Endothelial cell (in vitro differentiated cells): ENCODE measurements at regions not wholly inside any gene's neighbourhood (a gene's known extent, or its start where the extent isn't known, plus 50 kb on each side); places are given as distances from the start of the nearest gene placed in this dataset.

ENCODE experiments used
- DNase-seq: peaks from one replicate; pipeline ENCODE4 v3.0.0; 2021; ENCODE audit warnings: low spot score
- H3K27ac Mint-ChIP-seq: one replicate; pipeline ENCODE4 v1.8.0; 2021; ENCODE audit warnings: mixed read lengths, inconsistent platforms; ENCODE audit not compliant: unreplicated experiment
- H3K27me3 Mint-ChIP-seq: one replicate; pipeline ENCODE4 v1.8.0; 2021; ENCODE audit warnings: mild to moderate bottlenecking, moderate library complexity, mixed read lengths, inconsistent platforms; ENCODE audit not compliant: unreplicated experiment
- H3K36me3 Mint-ChIP-seq: one replicate; pipeline ENCODE4 v1.8.0; 2021; ENCODE audit warnings: mild to moderate bottlenecking, low read depth, mixed read lengths, inconsistent platforms; ENCODE audit not compliant: unreplicated experiment
- H3K4me1 Mint-ChIP-seq: one replicate; pipeline ENCODE4 v1.8.0; 2021; ENCODE audit warnings: mild to moderate bottlenecking, mixed read lengths, inconsistent platforms; ENCODE audit not compliant: unreplicated experiment
- H3K4me3 Mint-ChIP-seq: one replicate; pipeline ENCODE4 v1.8.0; 2021; ENCODE audit warnings: mild to moderate bottlenecking, mixed read lengths, inconsistent platforms; ENCODE audit not compliant: unreplicated experiment
- H3K9me3 Mint-ChIP-seq: one replicate; pipeline ENCODE4 v1.8.0; 2021; ENCODE audit warnings: mixed read lengths, inconsistent platforms; ENCODE audit not compliant: unreplicated experiment
- TF ChIP-seq, protein P1 (sequence below): fragments of 200-600 bp; sonication (generic); IDR thresholded peaks from one replicate; pipeline ENCODE4 v1.5.0; 2021; ENCODE audit warnings: antibody characterized with exemption; ENCODE audit not compliant: unreplicated experiment

- H3K4me3 Mint-ChIP-seq: no peak overlapping the region
- TF ChIP-seq, protein P1, sequence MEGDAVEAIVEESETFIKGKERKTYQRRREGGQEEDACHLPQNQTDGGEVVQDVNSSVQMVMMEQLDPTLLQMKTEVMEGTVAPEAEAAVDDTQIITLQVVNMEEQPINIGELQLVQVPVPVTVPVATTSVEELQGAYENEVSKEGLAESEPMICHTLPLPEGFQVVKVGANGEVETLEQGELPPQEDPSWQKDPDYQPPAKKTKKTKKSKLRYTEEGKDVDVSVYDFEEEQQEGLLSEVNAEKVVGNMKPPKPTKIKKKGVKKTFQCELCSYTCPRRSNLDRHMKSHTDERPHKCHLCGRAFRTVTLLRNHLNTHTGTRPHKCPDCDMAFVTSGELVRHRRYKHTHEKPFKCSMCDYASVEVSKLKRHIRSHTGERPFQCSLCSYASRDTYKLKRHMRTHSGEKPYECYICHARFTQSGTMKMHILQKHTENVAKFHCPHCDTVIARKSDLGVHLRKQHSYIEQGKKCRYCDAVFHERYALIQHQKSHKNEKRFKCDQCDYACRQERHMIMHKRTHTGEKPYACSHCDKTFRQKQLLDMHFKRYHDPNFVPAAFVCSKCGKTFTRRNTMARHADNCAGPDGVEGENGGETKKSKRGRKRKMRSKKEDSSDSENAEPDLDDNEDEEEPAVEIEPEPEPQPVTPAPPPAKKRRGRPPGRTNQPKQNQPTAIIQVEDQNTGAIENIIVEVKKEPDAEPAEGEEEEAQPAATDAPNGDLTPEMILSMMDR: no peak
- DNase-seq: no peak
- no peak overlapping the region for H3K27ac Mint-ChIP-seq
- H3K36me3 Mint-ChIP-seq: no peaks in the 10 kb centered on the region
- H3K9me3 Mint-ChIP-seq: no peaks in the 10 kb centered on the region
- no peaks in the 10 kb centered on the region for H3K4me1 Mint-ChIP-seq
- H3K27me3 Mint-ChIP-seq: no peaks in the 10 kb centered on the region
Observed at GRCh38 chr3:34276342-34276741, 477.9 kb downstream of the PDCD6IP start.

GRCh38 chr3:34277110-34277509, 478.7 kb downstream of the PDCD6IP start:
- DNase-seq: no peak
- Mint-ChIP-seq H3K27me3 (no peaks in the 10 kb centered on the region), H3K4me1 (no peaks in the 10 kb centered on the region), H3K27ac (no peak overlapping the region), H3K9me3 (no peaks in the 10 kb centered on the region), H3K4me3 (no peak overlapping the region), H3K36me3 (no peaks in the 10 kb centered on the region)
- TF ChIP-seq, protein P1: no peak

DNA sequence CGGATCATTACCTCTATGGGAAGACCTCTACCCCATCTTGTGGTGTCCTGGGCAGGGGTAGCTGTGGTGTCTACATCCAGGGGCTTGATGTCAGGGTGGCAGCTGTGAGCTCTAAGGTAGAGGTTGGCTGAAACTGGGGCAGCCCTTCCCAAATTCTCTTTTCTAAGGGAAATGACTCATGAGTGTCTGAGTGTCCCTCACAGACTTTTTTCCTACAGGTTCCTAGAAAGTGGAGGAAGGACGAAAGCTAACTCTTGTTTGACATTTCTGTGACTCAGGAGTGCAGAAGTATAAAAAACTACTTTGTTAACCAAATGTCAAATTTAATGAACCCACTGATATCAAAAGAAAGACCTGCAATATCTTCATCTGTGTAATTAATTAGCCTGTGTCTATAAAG, 481.5 kb downstream of the PDCD6IP start:
- H3K27ac Mint-ChIP-seq: no peak overlapping the region
- H3K4me3 Mint-ChIP-seq: no peak overlapping the region
- H3K36me3 Mint-ChIP-seq: no peaks in the 10 kb centered on the region
- no peaks in the 10 kb centered on the region for H3K9me3 Mint-ChIP-seq
- TF ChIP-seq, protein P1: no peak
- DNase-seq: no peak
- H3K27me3 Mint-ChIP-seq: no peaks in the 10 kb centered on the region
- H3K4me1 Mint-ChIP-seq: no peaks in the 10 kb centered on the region

DNA sequence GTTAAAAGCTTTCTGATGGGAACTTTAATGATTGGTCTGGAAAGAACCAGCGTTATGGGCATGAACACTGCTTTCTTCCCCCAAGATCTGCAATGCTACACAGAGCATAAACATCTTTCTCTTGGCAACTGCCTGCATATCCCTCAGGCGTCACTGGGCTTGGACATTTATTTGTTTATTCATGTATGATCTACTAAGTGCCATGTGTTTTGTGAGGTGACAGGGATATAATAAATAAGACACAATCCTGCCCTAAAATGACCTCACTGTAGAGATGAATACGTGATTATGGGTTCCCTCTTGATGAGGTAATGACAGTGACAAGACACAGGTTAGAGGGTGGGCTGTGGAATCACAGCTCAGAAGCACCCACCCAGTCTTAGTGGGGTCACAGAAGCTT, 485.3 kb downstream of the PDCD6IP start:
- Mint-ChIP-seq H3K4me3 (no peak overlapping the region), H3K36me3 (no peaks in the 10 kb centered on the region), H3K4me1 (no peaks in the 10 kb centered on the region), H3K9me3 (no peaks in the 10 kb centered on the region), H3K27me3 (peaks cover 2% of the 10 kb centered on the region), H3K27ac (no peak overlapping the region)
- TF ChIP-seq, protein P1: no peak
- DNase-seq: no peak

DNA sequence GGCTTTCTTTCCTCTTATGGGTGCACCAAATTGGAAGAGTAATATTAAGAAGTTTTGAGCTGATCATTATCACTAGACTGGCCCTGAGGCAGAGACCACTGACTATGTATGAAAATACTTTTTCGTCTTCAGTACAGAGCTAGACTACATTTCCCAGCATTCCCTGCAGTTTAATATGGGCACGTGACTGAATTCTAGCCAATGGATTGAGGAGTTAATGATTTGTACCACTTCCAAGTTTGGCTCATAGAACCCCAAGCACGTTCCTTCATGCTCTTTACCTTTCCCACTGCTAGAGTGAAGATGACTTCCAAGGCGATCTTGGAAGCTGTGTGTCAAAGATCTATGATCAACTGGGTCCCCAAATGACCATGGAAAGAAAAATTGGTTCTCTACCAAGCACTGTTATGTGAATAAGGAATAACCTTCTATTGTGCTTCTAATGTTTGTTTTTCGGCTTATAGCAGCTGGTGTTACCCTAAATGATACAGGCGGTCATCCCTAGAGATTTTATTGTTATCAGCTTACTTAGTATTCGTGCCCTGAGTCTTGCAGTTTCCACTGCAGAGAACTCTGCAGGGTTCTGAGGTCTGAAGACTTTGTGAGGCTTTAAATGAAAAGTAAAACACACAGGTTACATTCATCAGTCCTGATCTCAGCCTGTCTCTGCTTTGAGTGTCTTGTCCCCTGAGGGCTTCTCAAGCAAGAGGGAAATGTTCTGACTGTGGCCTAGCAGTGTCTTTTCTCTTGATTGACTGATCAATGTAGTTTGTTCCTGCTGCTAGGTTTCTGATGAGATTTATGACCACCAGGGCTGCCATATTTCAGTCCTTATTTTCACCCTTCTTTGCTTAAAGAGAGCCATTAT, 486.8 kb downstream of the PDCD6IP start:
- no peak overlapping the region for H3K27ac Mint-ChIP-seq
- no peak overlapping the region for H3K4me3 Mint-ChIP-seq
- DNase-seq: no peak
- TF ChIP-seq, protein P1: no peak
- no peaks in the 10 kb centered on the region for H3K4me1 Mint-ChIP-seq
- H3K27me3 Mint-ChIP-seq: peaks cover 2% of the 10 kb centered on the region
- no peaks in the 10 kb centered on the region for H3K9me3 Mint-ChIP-seq
- no peaks in the 10 kb centered on the region for H3K36me3 Mint-ChIP-seq
